ENCODE measurements at regions not wholly inside any gene's neighbourhood (a gene's known extent, or its start where the extent isn't known, plus 50 kb on each side); places are given as distances from the start of the nearest gene placed in this dataset.

GRCh38 chr5:133700251-133700650 lies 87.9 kb upstream of the FSTL4 start:
- H3K36me3 Mint-ChIP-seq, result no peaks in the 10 kb centered on the region
- peaks cover 2% of the 10 kb centered on the region for H3K4me1 Mint-ChIP-seq
- peak overlapping the region; percentile 37 for H3K27ac Mint-ChIP-seq
- DNase-seq, result no peak
- ATAC-seq (ENCODE audit: low read depth), result no peak
- peaks cover 2% of the 10 kb centered on the region for H3K9me3 Mint-ChIP-seq
- H3K27me3 Mint-ChIP-seq, result peaks cover 4% of the 10 kb centered on the region
- H3K4me3 Mint-ChIP-seq, result no peak overlapping the region
- POLR2A ChIA-PET, result no interaction called here

GRCh38 chr5:133698646-133699526 lies 86.5 kb upstream of the FSTL4 start:
- no peak overlapping the region for H3K27ac Mint-ChIP-seq
- ATAC-seq (ENCODE audit: low read depth), result no peak

GRCh38 chr5:133698259-133698554 lies 85.9 kb upstream of the FSTL4 start:
- peaks cover 2% of the 10 kb centered on the region for H3K9me3 Mint-ChIP-seq
- no peak for ATAC-seq (ENCODE audit: low read depth)
- no peak for DNase-seq
- H3K27me3 Mint-ChIP-seq, result peaks cover 4% of the 10 kb centered on the region
- POLR2A ChIA-PET, result no interaction called here
- H3K4me1 Mint-ChIP-seq, result peaks cover 11% of the 10 kb centered on the region
- H3K27ac Mint-ChIP-seq, result no peak overlapping the region
- no peaks in the 10 kb centered on the region for H3K36me3 Mint-ChIP-seq
- H3K4me3 Mint-ChIP-seq, result no peak overlapping the region

More at GRCh38 chr5:133698646-133699526, 86.5 kb upstream of the FSTL4 start:
- peaks cover 4% of the 10 kb centered on the region for H3K27me3 Mint-ChIP-seq
- no peak overlapping the region for H3K4me3 Mint-ChIP-seq
- no peak for DNase-seq
- POLR2A ChIA-PET, result no interaction called here
- H3K9me3 Mint-ChIP-seq, result peaks cover 2% of the 10 kb centered on the region
- H3K4me1 Mint-ChIP-seq, result peaks cover 11% of the 10 kb centered on the region
- H3K36me3 Mint-ChIP-seq, result no peaks in the 10 kb centered on the region

GRCh38 chr5:133697536-133698258 lies 85.4 kb upstream of the FSTL4 start:
- no peaks in the 10 kb centered on the region for H3K36me3 Mint-ChIP-seq
- ATAC-seq (ENCODE audit: low read depth) (no peak), DNase-seq (no peak)
- no peak overlapping the region for H3K27ac Mint-ChIP-seq
- POLR2A ChIA-PET, result no interaction called here
- peaks cover 11% of the 10 kb centered on the region for H3K4me1 Mint-ChIP-seq
- H3K4me3 Mint-ChIP-seq, result no peak overlapping the region
- peaks cover 2% of the 10 kb centered on the region for H3K9me3 Mint-ChIP-seq
- peaks cover 4% of the 10 kb centered on the region for H3K27me3 Mint-ChIP-seq

- H3K4me3 Mint-ChIP-seq, result no peak overlapping the region
- DNase-seq, result no peak
- no peak for ATAC-seq (ENCODE audit: low read depth)
- peaks cover 2% of the 10 kb centered on the region for H3K9me3 Mint-ChIP-seq
- peaks cover 10% of the 10 kb centered on the region for H3K27me3 Mint-ChIP-seq
- H3K4me1 Mint-ChIP-seq, result peaks cover 11% of the 10 kb centered on the region
- H3K36me3 Mint-ChIP-seq, result no peaks in the 10 kb centered on the region
- H3K27ac Mint-ChIP-seq, result no peak overlapping the region
- POLR2A ChIA-PET, result no interaction called here
These were observed 84.6 kb upstream of the FSTL4 start for GRCh38 chr5:133696782-133697507.

GRCh38 chr5:133696006-133696584 lies 83.8 kb upstream of the FSTL4 start:
- Mint-ChIP-seq H3K27me3 (peaks cover 15% of the 10 kb centered on the region), H3K4me3 (no peak overlapping the region), H3K36me3 (no peaks in the 10 kb centered on the region), H3K27ac (no peak overlapping the region), H3K4me1 (peaks cover 11% of the 10 kb centered on the region), H3K9me3 (peaks cover 2% of the 10 kb centered on the region)
- DNase-seq, result no peak
- POLR2A ChIA-PET, result no interaction called here
- ATAC-seq (ENCODE audit: low read depth), result no peak

GRCh38 chr5:133694181-133694831 lies 82.0 kb upstream of the FSTL4 start:
- ATAC-seq (ENCODE audit: low read depth) (no peak), DNase-seq (no peak)
- Mint-ChIP-seq H3K9me3 (no peaks in the 10 kb centered on the region), H3K27ac (no peak overlapping the region), H3K36me3 (no peaks in the 10 kb centered on the region), H3K27me3 (peaks cover 18% of the 10 kb centered on the region), H3K4me3 (no peak overlapping the region), H3K4me1 (peaks cover 11% of the 10 kb centered on the region)
- POLR2A ChIA-PET, result no interaction called here

GRCh38 chr5:133691448-133691847 lies 79.1 kb upstream of the FSTL4 start:
- Mint-ChIP-seq H3K9me3 (no peaks in the 10 kb centered on the region), H3K27ac (no peak overlapping the region), H3K4me1 (peaks cover 9% of the 10 kb centered on the region), H3K4me3 (no peak overlapping the region), H3K27me3 (peaks cover 27% of the 10 kb centered on the region), H3K36me3 (no peaks in the 10 kb centered on the region)
- POLR2A ChIA-PET, result no interaction called here
- no peak for ATAC-seq (ENCODE audit: low read depth)
- no peak for DNase-seq

GRCh38 chr5:133690746-133691145 lies 78.4 kb upstream of the FSTL4 start:
- Mint-ChIP-seq H3K27ac (no peak overlapping the region), H3K36me3 (no peaks in the 10 kb centered on the region), H3K27me3 (peaks cover 27% of the 10 kb centered on the region), H3K4me3 (no peak overlapping the region), H3K9me3 (no peaks in the 10 kb centered on the region), H3K4me1 (peaks cover 9% of the 10 kb centered on the region)
- no peak for DNase-seq
- ATAC-seq (ENCODE audit: low read depth), result no peak
- POLR2A ChIA-PET, result no interaction called here

GRCh38 chr5:133688391-133688790 lies 76.0 kb upstream of the FSTL4 start:
- peaks cover 28% of the 10 kb centered on the region for H3K27me3 Mint-ChIP-seq
- POLR2A ChIA-PET, result no interaction called here

GRCh38 chr5:133687212-133688061 lies 75.1 kb upstream of the FSTL4 start:
- DNase-seq (no peak), ATAC-seq (ENCODE audit: low read depth) (no peak)
- Mint-ChIP-seq H3K27me3 (peaks cover 25% of the 10 kb centered on the region), H3K4me1 (no peaks in the 10 kb centered on the region), H3K9me3 (no peaks in the 10 kb centered on the region), H3K4me3 (no peak overlapping the region), H3K36me3 (no peaks in the 10 kb centered on the region), H3K27ac (no peak overlapping the region)
- POLR2A ChIA-PET, result no interaction called here

More at GRCh38 chr5:133688391-133688790, 76.0 kb upstream of the FSTL4 start:
- no peak for DNase-seq
- Mint-ChIP-seq H3K27ac (no peak overlapping the region), H3K36me3 (no peaks in the 10 kb centered on the region), H3K4me1 (no peaks in the 10 kb centered on the region), H3K9me3 (no peaks in the 10 kb centered on the region), H3K4me3 (no peak overlapping the region)
- no peak for ATAC-seq (ENCODE audit: low read depth)

- peaks cover 4% of the 10 kb centered on the region for H3K4me1 Mint-ChIP-seq
- no peaks in the 10 kb centered on the region for H3K36me3 Mint-ChIP-seq
- DNase-seq (no peak), ATAC-seq (ENCODE audit: low read depth) (no peak)
- no peak overlapping the region for H3K4me3 Mint-ChIP-seq
- POLR2A ChIA-PET, result no interaction called here
- H3K9me3 Mint-ChIP-seq, result no peaks in the 10 kb centered on the region
- peak overlapping the region; percentile 6 for H3K27ac Mint-ChIP-seq
- peaks cover 21% of the 10 kb centered on the region for H3K27me3 Mint-ChIP-seq
These were observed 74.2 kb upstream of the FSTL4 start for GRCh38 chr5:133686566-133686965.

Data from activated naive CD8-positive, alpha-beta T cell treated with anti-CD3 and anti-CD28 coated beads, Interleukin-2, amount 10 ng/mL, durations not matched to agents 7 days and 5 days (primary cell).